ENCODE measurements at regions not wholly inside any gene's neighbourhood (a gene's known extent, or its start where the extent isn't known, plus 50 kb on each side); places are given as distances from the start of the nearest gene placed in this dataset.

- TF ChIP-seq CTCF (IDR thresholded peaks at IDR 0.05) (no peak), EP300 (IDR thresholded peaks at IDR 0.05) (no peak), POLR2AphosphoS5 (IDR thresholded peaks at IDR 0.05) (no peak)
These were observed 225.3 kb upstream of the PPP2R3A start for GRCh38 chr3:135740211-135740610.
